ENCODE measurements at regions not wholly inside any gene's neighbourhood (a gene's known extent, or its start where the extent isn't known, plus 50 kb on each side); places are given as distances from the start of the nearest gene placed in this dataset.

GRCh38 chr1:199959033-199959774, 68.3 kb upstream of the NR5A2 start:
- H3K9me3 ChIP-seq (ENCODE audit: control insufficient read depth in 2 of 2, insufficient read depth in 1 of 2, low read depth in 1 of 2, low read length in 1 of 2), result peaks cover 0 to 5% of the 10 kb centered on the region in 2 donors
- no peak overlapping the region for H3K4me3 ChIP-seq (ENCODE audit: low read depth in 1 of 2, low read length in 2 of 2)
- 96 to 97% methylated on average over 24 to 29 of the region's 29 CpGs for WGBS, 2 donors
- no peaks in the 10 kb centered on the region for H3K27me3 ChIP-seq (ENCODE audit: control insufficient read depth in 1 of 2, insufficient read depth in 2 of 2, low read length in 2 of 2)
- no peaks in the 10 kb centered on the region for H3K36me3 ChIP-seq (ENCODE audit: control insufficient read depth in 2 of 2, insufficient read depth in 2 of 2, low read length in 1 of 2)
- H3K4me1 ChIP-seq (ENCODE audit: control insufficient read depth in 2 of 2, insufficient read depth in 2 of 2, low read length in 1 of 2), result no peaks in the 10 kb centered on the region
- no peak overlapping the region for H3K27ac ChIP-seq (ENCODE audit: low read depth in 2 of 2, low read length in 1 of 2)

GRCh38 chr1:199959775-199960110, 67.8 kb upstream of the NR5A2 start:
- H3K4me3 ChIP-seq (ENCODE audit: low read depth in 1 of 2, low read length in 2 of 2), result no peak overlapping the region
- no peaks in the 10 kb centered on the region for H3K4me1 ChIP-seq (ENCODE audit: control insufficient read depth in 2 of 2, insufficient read depth in 2 of 2, low read length in 1 of 2)
- 96 to 97% methylated on average over 15 to 19 of the region's 19 CpGs for WGBS, 2 donors
- H3K36me3 ChIP-seq (ENCODE audit: control insufficient read depth in 2 of 2, insufficient read depth in 2 of 2, low read length in 1 of 2), result no peaks in the 10 kb centered on the region
- no peaks in the 10 kb centered on the region for H3K27me3 ChIP-seq (ENCODE audit: control insufficient read depth in 1 of 2, insufficient read depth in 2 of 2, low read length in 2 of 2)
- no peak overlapping the region for H3K27ac ChIP-seq (ENCODE audit: low read depth in 2 of 2, low read length in 1 of 2)
- H3K9me3 ChIP-seq (ENCODE audit: control insufficient read depth in 2 of 2, insufficient read depth in 1 of 2, low read depth in 1 of 2, low read length in 1 of 2), result peaks cover 0 to 5% of the 10 kb centered on the region in 2 donors

- Histone ChIP-seq H3K9me3 (ENCODE audit: control insufficient read depth in 2 of 2, insufficient read depth in 1 of 2, low read depth in 1 of 2, low read length in 1 of 2) (no peaks in the 10 kb centered on the region), H3K27me3 (ENCODE audit: control insufficient read depth in 1 of 2, insufficient read depth in 2 of 2, low read length in 2 of 2) (no peaks in the 10 kb centered on the region), H3K36me3 (ENCODE audit: control insufficient read depth in 2 of 2, insufficient read depth in 2 of 2, low read length in 1 of 2) (no peaks in the 10 kb centered on the region), H3K27ac (ENCODE audit: low read depth in 2 of 2, low read length in 1 of 2) (no peak overlapping the region), H3K4me1 (ENCODE audit: control insufficient read depth in 2 of 2, insufficient read depth in 2 of 2, low read length in 1 of 2) (no peaks in the 10 kb centered on the region), H3K4me3 (ENCODE audit: low read depth in 1 of 2, low read length in 2 of 2) (no peak overlapping the region)
- WGBS, 2 donors, result 82 to 85% methylated on average over 1 of the region's 1 CpG
These were observed 57.4 kb upstream of the NR5A2 start for GRCh38 chr1:199970125-199970524.

GRCh38 chr1:199976496-199977144, 50.9 kb upstream of the NR5A2 start:
- no peak overlapping the region for H3K27ac ChIP-seq (ENCODE audit: low read depth in 2 of 2, low read length in 1 of 2)
- 43 to 49% methylated on average over 6 of the region's 6 CpGs for WGBS, 2 donors
- no peaks in the 10 kb centered on the region for H3K27me3 ChIP-seq (ENCODE audit: control insufficient read depth in 1 of 2, insufficient read depth in 2 of 2, low read length in 2 of 2)
- no peaks in the 10 kb centered on the region for H3K9me3 ChIP-seq (ENCODE audit: control insufficient read depth in 2 of 2, insufficient read depth in 1 of 2, low read depth in 1 of 2, low read length in 1 of 2)
- H3K36me3 ChIP-seq (ENCODE audit: control insufficient read depth in 2 of 2, insufficient read depth in 2 of 2, low read length in 1 of 2), result no peaks in the 10 kb centered on the region
- H3K4me1 ChIP-seq (ENCODE audit: control insufficient read depth in 2 of 2, insufficient read depth in 2 of 2, low read length in 1 of 2), result no peaks in the 10 kb centered on the region
- no peak overlapping the region for H3K4me3 ChIP-seq (ENCODE audit: low read depth in 1 of 2, low read length in 2 of 2)

Measured in esophagus (tissue), 2 donors.